SHP77 treated with DMSO at 0.1 percent for 48 hours (cell line): ENCODE measurements at regions not wholly inside any gene's neighbourhood (a gene's known extent, or its start where the extent isn't known, plus 50 kb on each side); places are given as distances from the start of the nearest gene placed in this dataset.

ENCODE experiments used
- DNase-seq: peaks from one replicate; lab custom pipeline; 2025; lab: John Stamatoyannopoulos, UW

DNA sequence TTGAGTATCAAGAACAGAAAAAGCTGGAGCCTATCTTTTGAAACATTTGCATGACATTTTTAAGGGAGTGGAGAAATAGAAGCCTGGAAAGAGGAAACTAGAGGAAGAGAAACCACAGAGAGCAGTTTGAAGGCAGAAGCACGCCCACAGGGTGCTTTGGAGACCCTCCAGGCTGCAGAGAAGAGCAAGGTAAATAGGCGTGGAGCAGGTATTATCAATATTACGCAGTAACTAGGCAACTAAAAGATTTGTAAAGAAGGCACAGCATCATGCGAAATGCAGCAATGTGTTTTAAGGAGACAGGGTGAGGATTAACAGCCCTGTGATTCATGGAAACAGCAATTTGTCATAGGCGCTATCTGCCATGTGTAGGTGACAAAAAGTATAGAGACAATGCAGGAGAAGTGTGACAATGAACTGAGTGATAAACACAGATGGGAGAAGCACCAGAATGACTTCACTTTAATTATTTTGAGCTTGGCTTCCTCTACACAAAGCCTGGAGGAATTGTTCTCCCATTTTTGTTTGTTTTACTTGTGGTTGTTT, 281.2 kb downstream of the BRINP1 start:
- no peak for DNase-seq

DNA sequence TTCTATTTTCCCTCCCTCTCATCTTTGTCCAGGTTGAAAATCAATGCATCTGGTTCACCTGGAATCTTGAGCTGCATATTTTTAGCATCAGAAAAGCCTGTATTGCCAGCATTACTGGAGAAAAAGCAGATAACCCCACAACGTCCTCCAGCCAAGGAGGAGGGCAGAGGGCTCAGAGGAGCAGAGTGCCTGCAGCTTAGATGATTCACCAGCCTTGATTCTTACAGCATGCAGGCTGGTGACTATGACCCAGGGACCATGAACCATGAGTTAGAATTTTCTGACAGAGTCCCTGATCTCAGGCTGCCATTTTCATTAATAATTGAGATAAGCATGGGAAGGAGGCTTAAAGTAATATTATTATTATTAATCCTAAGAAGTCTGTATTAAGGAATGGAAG, 278.2 kb downstream of the BRINP1 start:
- DNase-seq: no peak

GRCh38 chr9:119092125-119092524, 277.1 kb downstream of the BRINP1 start:
- no peak for DNase-seq

DNA sequence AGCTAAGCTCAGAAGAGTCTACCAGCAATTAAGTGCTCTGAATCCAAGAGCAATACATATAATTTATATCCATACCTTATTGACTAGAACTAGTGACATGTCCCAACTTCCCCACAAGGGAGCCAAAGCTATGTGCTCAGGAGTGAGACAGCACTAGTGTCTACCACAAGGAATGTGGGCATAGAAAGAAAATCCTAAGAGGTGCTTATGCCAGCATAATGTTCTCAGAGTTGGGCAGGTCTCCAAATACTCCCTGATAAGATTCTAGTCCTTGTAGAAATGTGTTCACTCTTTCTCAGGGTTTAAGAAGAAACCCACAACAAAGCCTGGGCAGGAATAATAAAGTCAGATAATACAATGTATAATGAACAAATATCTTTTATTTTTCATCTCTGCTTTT, 275.1 kb downstream of the BRINP1 start:
- no peak for DNase-seq

DNA sequence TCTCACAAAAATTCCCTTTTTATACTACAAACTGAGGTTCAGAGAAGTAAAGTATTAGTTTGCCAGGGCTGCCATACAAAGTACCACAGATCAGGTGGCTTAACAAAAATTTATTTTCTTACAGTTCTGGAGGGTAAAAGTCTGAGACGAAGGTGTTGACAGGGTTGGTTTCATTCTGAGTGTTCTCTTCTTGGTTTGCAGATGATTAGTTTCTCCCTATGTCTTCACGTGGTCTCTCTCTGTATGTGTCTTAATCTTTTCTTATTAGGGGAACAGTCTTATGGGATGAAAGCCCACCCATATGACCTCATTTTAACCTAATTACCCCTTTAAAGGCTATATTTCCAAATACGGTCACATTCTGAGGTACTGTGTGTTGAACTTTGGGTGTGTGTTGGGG, 274.2 kb downstream of the BRINP1 start:
- DNase-seq: no peak

GRCh38 chr9:119101048-119101447, 268.2 kb downstream of the BRINP1 start:
- DNase-seq: no peak

DNA sequence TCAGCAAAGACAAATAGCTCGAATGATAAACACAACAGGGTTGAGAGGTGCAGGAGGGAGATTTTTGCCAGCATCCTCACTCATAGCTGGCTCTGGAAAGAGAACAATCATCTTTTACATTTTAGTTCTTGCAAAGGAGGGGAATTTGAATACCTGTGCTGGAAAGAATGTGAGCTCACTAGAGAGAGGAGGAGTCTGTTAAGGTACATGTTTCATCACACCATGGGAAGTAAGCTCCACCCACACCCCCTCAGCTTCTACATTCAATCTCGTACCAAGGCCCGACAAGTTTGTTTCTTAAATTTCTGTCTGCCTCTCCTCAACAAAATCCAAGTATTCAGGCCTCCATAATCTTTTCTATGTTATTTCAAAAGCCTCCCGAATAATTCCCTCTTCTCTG, 254.6 kb downstream of the BRINP1 start:
- no peak for DNase-seq
